ENCODE measurements at regions not wholly inside any gene's neighbourhood (a gene's known extent, or its start where the extent isn't known, plus 50 kb on each side); places are given as distances from the start of the nearest gene placed in this dataset.

DNA sequence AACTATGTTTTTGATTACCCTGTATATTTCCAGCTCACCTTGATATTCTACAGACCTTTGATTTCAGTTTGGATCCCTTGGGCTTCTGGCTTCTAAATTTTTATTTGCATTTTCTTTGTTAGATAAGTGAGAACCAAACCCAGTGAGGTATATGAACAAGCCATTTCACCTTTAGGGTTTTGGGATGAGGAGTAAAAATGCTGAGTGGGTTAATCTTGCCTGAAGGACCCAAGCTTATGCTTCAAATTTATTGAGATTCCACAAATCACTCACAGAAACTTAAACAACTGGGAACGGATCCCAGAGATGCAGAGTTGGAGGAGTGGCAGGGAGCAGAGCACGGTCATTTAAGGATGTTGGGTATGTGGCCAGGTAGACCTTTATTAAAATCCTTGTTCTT is 263.3 kb upstream of the BMP2 start:
- TF ChIP-seq, protein P1, sequence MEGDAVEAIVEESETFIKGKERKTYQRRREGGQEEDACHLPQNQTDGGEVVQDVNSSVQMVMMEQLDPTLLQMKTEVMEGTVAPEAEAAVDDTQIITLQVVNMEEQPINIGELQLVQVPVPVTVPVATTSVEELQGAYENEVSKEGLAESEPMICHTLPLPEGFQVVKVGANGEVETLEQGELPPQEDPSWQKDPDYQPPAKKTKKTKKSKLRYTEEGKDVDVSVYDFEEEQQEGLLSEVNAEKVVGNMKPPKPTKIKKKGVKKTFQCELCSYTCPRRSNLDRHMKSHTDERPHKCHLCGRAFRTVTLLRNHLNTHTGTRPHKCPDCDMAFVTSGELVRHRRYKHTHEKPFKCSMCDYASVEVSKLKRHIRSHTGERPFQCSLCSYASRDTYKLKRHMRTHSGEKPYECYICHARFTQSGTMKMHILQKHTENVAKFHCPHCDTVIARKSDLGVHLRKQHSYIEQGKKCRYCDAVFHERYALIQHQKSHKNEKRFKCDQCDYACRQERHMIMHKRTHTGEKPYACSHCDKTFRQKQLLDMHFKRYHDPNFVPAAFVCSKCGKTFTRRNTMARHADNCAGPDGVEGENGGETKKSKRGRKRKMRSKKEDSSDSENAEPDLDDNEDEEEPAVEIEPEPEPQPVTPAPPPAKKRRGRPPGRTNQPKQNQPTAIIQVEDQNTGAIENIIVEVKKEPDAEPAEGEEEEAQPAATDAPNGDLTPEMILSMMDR (IDR thresholded peaks at IDR 0.05; ENCODE audit: insufficient read depth, low read length, poor library complexity, severe bottlenecking) = no peak
- H3K27me3 ChIP-seq (replicated peaks; ENCODE audit: control insufficient read depth, insufficient read depth, low read length) = no peaks in the 10 kb centered on the region
- DNase-seq (ENCODE audit: extremely low read depth, insufficient read length) = no peak
- no peak overlapping the region for H3K4me3 ChIP-seq (replicated peaks; ENCODE audit: low read depth, low read length)
- H3K36me3 ChIP-seq (ENCODE audit: control insufficient read depth, insufficient read depth, low read length) = no peaks in the 10 kb centered on the region

DNA sequence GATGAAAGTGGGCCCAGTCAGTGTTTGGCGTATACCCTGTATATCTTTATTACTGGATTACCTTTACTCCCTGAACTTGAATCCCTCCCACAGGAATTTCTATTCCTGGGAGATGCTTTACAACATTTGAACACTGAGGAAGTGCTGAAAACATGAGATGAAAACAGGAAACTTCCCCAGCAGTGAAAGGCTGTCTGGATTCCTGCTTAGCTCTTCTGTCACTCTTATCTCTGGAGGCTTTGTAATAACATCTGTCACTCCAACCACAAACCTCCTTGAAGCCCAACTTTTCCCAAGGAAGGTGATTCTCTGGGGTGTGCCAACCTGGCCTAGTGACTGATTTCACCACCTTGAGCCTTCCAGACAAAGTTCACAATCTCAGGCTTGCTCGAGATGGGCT is 264.5 kb upstream of the BMP2 start:
- Histone ChIP-seq H3K27me3 (replicated peaks; ENCODE audit: control insufficient read depth, insufficient read depth, low read length) (no peaks in the 10 kb centered on the region), H3K36me3 (ENCODE audit: control insufficient read depth, insufficient read depth, low read length) (no peaks in the 10 kb centered on the region), H3K4me3 (replicated peaks; ENCODE audit: low read depth, low read length) (no peak overlapping the region)
- no peak for DNase-seq (ENCODE audit: extremely low read depth, insufficient read length)
- TF ChIP-seq, protein P1 (IDR thresholded peaks at IDR 0.05; ENCODE audit: insufficient read depth, low read length, poor library complexity, severe bottlenecking) = no peak

DNA sequence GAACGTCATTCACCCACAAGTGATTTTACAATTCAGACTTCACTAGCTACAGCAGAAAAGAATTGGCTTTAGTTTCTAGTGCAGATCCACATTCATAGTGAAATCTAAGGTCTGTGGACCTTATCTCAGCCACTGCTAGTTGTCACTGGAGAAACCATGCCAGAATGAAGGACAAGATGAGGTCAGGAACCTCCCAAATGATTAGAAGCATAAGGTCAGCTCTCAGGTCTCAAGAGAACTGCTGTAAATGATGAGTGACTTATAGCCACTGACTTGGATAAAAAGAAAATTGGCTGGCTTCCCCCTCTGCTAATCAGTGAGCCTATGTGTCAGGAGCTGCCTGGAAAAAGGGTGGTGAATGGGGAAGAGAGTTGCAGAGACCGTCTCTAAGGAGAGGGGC is 265.3 kb upstream of the BMP2 start:
- no peak overlapping the region for H3K4me3 ChIP-seq (replicated peaks; ENCODE audit: low read depth, low read length)
- TF ChIP-seq, protein P1 (IDR thresholded peaks at IDR 0.05; ENCODE audit: insufficient read depth, low read length, poor library complexity, severe bottlenecking) = no peak
- DNase-seq (ENCODE audit: extremely low read depth, insufficient read length) = no peak
- H3K27me3 ChIP-seq (replicated peaks; ENCODE audit: control insufficient read depth, insufficient read depth, low read length) = no peaks in the 10 kb centered on the region
- no peaks in the 10 kb centered on the region for H3K36me3 ChIP-seq (ENCODE audit: control insufficient read depth, insufficient read depth, low read length)

DNA sequence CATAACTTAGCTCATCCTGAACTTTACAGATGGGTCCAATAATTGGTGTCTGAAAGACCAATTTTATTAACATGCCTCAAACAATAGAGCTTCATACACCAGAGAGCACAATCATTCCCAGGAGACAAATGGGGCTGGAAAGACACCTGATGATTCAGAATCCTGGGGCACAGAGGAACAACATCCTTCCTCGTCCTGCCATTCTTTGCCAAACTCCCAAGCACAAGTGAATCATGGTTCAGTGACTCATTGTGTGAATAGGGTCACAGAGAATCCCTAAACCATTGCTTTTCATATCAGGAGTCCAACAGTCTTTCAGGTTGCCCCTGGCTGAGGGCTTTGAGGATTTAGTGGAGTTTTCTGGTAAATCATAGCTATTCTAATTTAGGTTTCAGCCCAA is 266.4 kb upstream of the BMP2 start:
- H3K4me3 ChIP-seq (replicated peaks; ENCODE audit: low read depth, low read length) = no peak overlapping the region
- no peaks in the 10 kb centered on the region for H3K27me3 ChIP-seq (replicated peaks; ENCODE audit: control insufficient read depth, insufficient read depth, low read length)
- no peaks in the 10 kb centered on the region for H3K36me3 ChIP-seq (ENCODE audit: control insufficient read depth, insufficient read depth, low read length)
- DNase-seq (ENCODE audit: extremely low read depth, insufficient read length) = no peak
- TF ChIP-seq, protein P1 (IDR thresholded peaks at IDR 0.05; ENCODE audit: insufficient read depth, low read length, poor library complexity, severe bottlenecking) = no peak

DNA sequence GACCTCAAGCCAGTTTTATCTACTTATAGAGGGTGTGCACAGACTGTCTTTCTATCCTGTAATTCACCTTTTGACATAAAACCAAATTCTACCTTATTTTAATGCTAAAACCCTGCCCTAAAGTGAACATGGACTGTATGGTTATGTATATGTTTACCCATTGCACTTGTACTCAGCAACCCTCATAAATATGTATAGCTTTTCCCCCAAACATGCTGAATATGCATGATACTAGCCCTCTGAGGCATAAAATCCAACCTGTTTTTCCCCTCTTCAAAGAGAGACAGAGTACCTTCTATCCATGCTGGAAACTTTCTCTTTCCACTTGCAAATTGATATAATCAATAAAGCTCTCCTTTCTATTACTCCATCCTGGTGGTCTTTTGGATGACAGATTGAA is 267.9 kb upstream of the BMP2 start:
- no peaks in the 10 kb centered on the region for H3K27me3 ChIP-seq (replicated peaks; ENCODE audit: control insufficient read depth, insufficient read depth, low read length)
- no peak for DNase-seq (ENCODE audit: extremely low read depth, insufficient read length)
- H3K36me3 ChIP-seq (ENCODE audit: control insufficient read depth, insufficient read depth, low read length) = no peaks in the 10 kb centered on the region
- TF ChIP-seq, protein P1 (IDR thresholded peaks at IDR 0.05; ENCODE audit: insufficient read depth, low read length, poor library complexity, severe bottlenecking) = no peak
- H3K4me3 ChIP-seq (replicated peaks; ENCODE audit: low read depth, low read length) = no peak overlapping the region

DNA sequence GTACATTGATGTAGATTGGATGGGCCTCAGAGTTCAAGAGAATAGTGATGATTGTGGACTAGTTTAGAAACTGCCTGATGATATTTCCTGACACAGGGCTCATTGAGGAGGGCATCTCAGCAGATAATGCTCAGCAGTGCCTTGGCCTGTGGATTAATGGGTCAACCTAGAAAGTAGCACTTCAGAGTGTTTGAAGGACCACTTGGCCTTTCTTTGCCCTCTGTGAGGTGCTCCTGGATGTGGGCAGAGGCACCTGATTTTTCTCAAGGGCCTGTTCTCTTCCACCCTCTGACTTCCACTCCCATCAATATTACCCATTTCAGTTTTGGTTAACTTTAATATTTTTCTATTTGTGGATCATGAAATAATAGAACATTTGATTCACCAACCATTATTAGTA is 270.6 kb upstream of the BMP2 start:
- Histone ChIP-seq H3K27me3 (replicated peaks; ENCODE audit: control insufficient read depth, insufficient read depth, low read length) (no peaks in the 10 kb centered on the region), H3K36me3 (ENCODE audit: control insufficient read depth, insufficient read depth, low read length) (no peaks in the 10 kb centered on the region), H3K4me3 (replicated peaks; ENCODE audit: low read depth, low read length) (no peak overlapping the region)
- no peak for DNase-seq (ENCODE audit: extremely low read depth, insufficient read length)
- TF ChIP-seq, protein P1 (IDR thresholded peaks at IDR 0.05; ENCODE audit: insufficient read depth, low read length, poor library complexity, severe bottlenecking) = no peak

Measured in GM06990 (cell line).